ENCODE measurements at regions not wholly inside any gene's neighbourhood (a gene's known extent, or its start where the extent isn't known, plus 50 kb on each side); places are given as distances from the start of the nearest gene placed in this dataset.

GRCh38 chr11:38693306-38693705 lies 2095.3 kb upstream of the RAG2 start:
- TF ChIP-seq CTCF (IDR thresholded peaks at IDR 0.05 in 8 of 11, conservative IDR thresholded peaks at IDR 0.05 in 3 of 11) (no peak), POLR2AphosphoS5 (IDR thresholded peaks at IDR 0.05) (no peak), POLR2A (IDR thresholded peaks at IDR 0.05) (no peak)

Measured in spleen (tissue), 7 donors.